HEK293 (cell line): ENCODE measurements at regions not wholly inside any gene's neighbourhood (a gene's known extent, or its start where the extent isn't known, plus 50 kb on each side); places are given as distances from the start of the nearest gene placed in this dataset.

Experiments used
- CTCF ChIA-PET: fragments of 350-600 bp; formaldehyde crosslinking; extraction: SDS; loops from one replicate; lab custom pipeline; 2021; ENCODE audit warnings: antibody characterized with exemption; lab: Yijun Ruan, JAX
- POLR2A ChIA-PET: fragments of 300-600 bp; formaldehyde crosslinking; extraction: SDS; loops from one replicate; lab custom pipeline; 2020; ENCODE audit warnings: antibody characterized with exemption, inconsistent platforms; lab: Yijun Ruan, JAX
- H3K27ac ChIP-seq: fragments of 200-500 bp; sonication (Bioruptor generic); 2 replicates; pipeline ENCODE4 v1.5.1; 2014; ENCODE audit warnings: low read depth, low read length, control low read depth, inconsistent platforms; ENCODE audit errors: extremely low read depth
- H3K36me3 ChIP-seq, 2 experiments: fragments of 200-500 bp in 1 of 2; sonication (Bioruptor generic) in 1 of 2; 1 replicate in 1 of 2; 2 replicates in 1 of 2; pipeline ENCODE4 v1.5.1; 2014 to 2017; ENCODE audit warnings: inconsistent platforms in 2 of 2, low read length in 2 of 2; ENCODE audit not compliant: control insufficient read depth in 2 of 2, insufficient read depth in 1 of 2
- H3K4me1 ChIP-seq: fragments of 200-500 bp; sonication (Bioruptor generic); 2 replicates; pipeline ENCODE4 v1.5.1; 2014; ENCODE audit warnings: mild to moderate bottlenecking, low read length, inconsistent platforms; ENCODE audit not compliant: control insufficient read depth, insufficient read depth
- H3K4me3 ChIP-seq: 2 replicates; pipeline ENCODE4 v1.5.1; 2011; ENCODE audit warnings: low read depth, mild to moderate bottlenecking, control low read depth, low read length, moderate library complexity
- H3K9me3 ChIP-seq: fragments of 200-500 bp; sonication (Bioruptor generic); 2 replicates; pipeline ENCODE4 v1.5.1; 2014; ENCODE audit warnings: low read depth, low read length, inconsistent platforms; ENCODE audit not compliant: control insufficient read depth, insufficient read depth
- MEIS1 ChIP-seq: sonication (generic); formaldehyde crosslinking; IDR thresholded peaks from 2 replicates; pipeline ENCODE4 v1.8.1; 2022; ENCODE audit warnings: missing genetic modification reagents, mild to moderate bottlenecking, borderline replicate concordance
- SETDB1 ChIP-seq: IDR thresholded peaks from one replicate; pipeline ENCODE4 v1.6.1; 2017; ENCODE audit warnings: mild to moderate bottlenecking, low read length, moderate library complexity, mixed read lengths; ENCODE audit not compliant: insufficient read length
- ZBTB10 ChIP-seq: fragments of 450-650 bp; formaldehyde crosslinking; IDR thresholded peaks from 2 replicates; pipeline ENCODE4 v1.5.1; 2016; ENCODE audit warnings: missing biosample characterization, missing genetic modification characterization
- ZFP37 ChIP-seq: fragments of 450-650 bp; formaldehyde crosslinking; IDR thresholded peaks from 2 replicates; pipeline ENCODE4 v1.5.1; 2016; ENCODE audit warnings: missing biosample characterization, missing genetic modification characterization
- ZNF155 ChIP-seq: fragments of 450-650 bp; formaldehyde crosslinking; IDR thresholded peaks from 2 replicates; pipeline ENCODE4 v1.5.1; 2016; ENCODE audit warnings: missing biosample characterization, missing genetic modification characterization
- ZNF184 ChIP-seq: fragments of 450-650 bp; IDR thresholded peaks from 2 replicates; pipeline ENCODE4 v1.5.1; 2018; ENCODE audit warnings: missing biosample characterization, mild to moderate bottlenecking, missing genetic modification characterization
- ZNF214 ChIP-seq: fragments of 450-650 bp; formaldehyde crosslinking; IDR thresholded peaks from 2 replicates; pipeline ENCODE4 v1.5.1; 2017; ENCODE audit warnings: missing biosample characterization, mild to moderate bottlenecking, missing genetic modification characterization, borderline replicate concordance
- ZNF302 ChIP-seq: fragments of 450-650 bp; formaldehyde crosslinking; IDR thresholded peaks from 2 replicates; pipeline ENCODE4 v1.5.1; 2016; ENCODE audit warnings: missing biosample characterization, missing genetic modification characterization, low read depth
- ZNF311 ChIP-seq: fragments of 450-650 bp; formaldehyde crosslinking; IDR thresholded peaks from 2 replicates; pipeline ENCODE4 v1.5.1; 2017; ENCODE audit warnings: missing biosample characterization, missing genetic modification characterization, borderline replicate concordance
- ZNF324 ChIP-seq: fragments of 450-650 bp; formaldehyde crosslinking; IDR thresholded peaks from 2 replicates; pipeline ENCODE4 v1.5.1; 2016; ENCODE audit warnings: missing biosample characterization, missing genetic modification characterization
- ZNF341 ChIP-seq: fragments of 450-650 bp; formaldehyde crosslinking; IDR thresholded peaks from 2 replicates; pipeline ENCODE4; 2016; ENCODE audit warnings: low read depth, missing biosample characterization, missing genetic modification characterization
- ZNF404 ChIP-seq: fragments of 450-650 bp; formaldehyde crosslinking; IDR thresholded peaks from 2 replicates; pipeline ENCODE4 v1.5.1; 2017; ENCODE audit warnings: missing biosample characterization, missing genetic modification characterization
- ZNF48 ChIP-seq: fragments of 450-650 bp; formaldehyde crosslinking; IDR thresholded peaks from 2 replicates; pipeline ENCODE4 v1.5.1; 2016; ENCODE audit warnings: missing biosample characterization, missing genetic modification characterization
- ZNF488 ChIP-seq: fragments of 450-650 bp; formaldehyde crosslinking; IDR thresholded peaks from 2 replicates; pipeline ENCODE4 v1.5.1; 2016; ENCODE audit warnings: missing biosample characterization, missing genetic modification characterization
- ZNF529 ChIP-seq: fragments of 450-650 bp; formaldehyde crosslinking; IDR thresholded peaks from 2 replicates; pipeline ENCODE4 v1.5.1; 2017; ENCODE audit warnings: missing genetic modification characterization, missing biosample characterization; ENCODE audit not compliant: insufficient replicate concordance
- ZNF704 ChIP-seq: fragments of 450-650 bp; formaldehyde crosslinking; IDR thresholded peaks from 2 replicates; pipeline ENCODE4 v1.5.1; 2016; ENCODE audit warnings: missing biosample characterization, missing genetic modification characterization
- ZNF768 ChIP-seq: fragments of 450-650 bp; formaldehyde crosslinking; IDR thresholded peaks from 2 replicates; pipeline ENCODE4 v1.5.1; 2018; ENCODE audit warnings: missing biosample characterization, mild to moderate bottlenecking, missing genetic modification characterization
- ZNF776 ChIP-seq: fragments of 450-650 bp; formaldehyde crosslinking; IDR thresholded peaks from 2 replicates; pipeline ENCODE4 v1.5.0; 2017; ENCODE audit warnings: missing biosample characterization, missing genetic modification characterization, borderline replicate concordance
- ZNF792 ChIP-seq: fragments of 450-650 bp; formaldehyde crosslinking; IDR thresholded peaks from 2 replicates; pipeline ENCODE4 v1.5.1; 2016; ENCODE audit warnings: missing biosample characterization, missing genetic modification characterization
- ZSCAN5A ChIP-seq: fragments of 450-650 bp; formaldehyde crosslinking; IDR thresholded peaks from 2 replicates; pipeline ENCODE4 v1.5.1; 2016; ENCODE audit warnings: missing biosample characterization, missing genetic modification characterization

- TF ChIP-seq ZNF155 = no peak
- no peak for TF ChIP-seq ZNF776 (tag by site-specific recombination)
- TF ChIP-seq, all 188 proteins: peak for 0
Measured at GRCh38 chr6:141403827-141404226, 728.9 kb upstream of the GJE1 start (continued).

- ChIA-PET POLR2A (no interaction called here), CTCF (no interaction called here)
- H3K4me3 ChIP-seq = no peak overlapping the region
- H3K27ac ChIP-seq = no peak overlapping the region
- H3K9me3 ChIP-seq = no peaks in the 10 kb centered on the region
- H3K36me3 ChIP-seq = no peaks in the 10 kb centered on the region
- no peak for TF ChIP-seq ZNF404
- TF ChIP-seq ZBTB10 (tag by site-specific recombination) = no peak
- TF ChIP-seq ZNF792 (tag by site-specific recombination) = no peak
- TF ChIP-seq ZNF214 (tag by site-specific recombination) = no peak
- no peak for TF ChIP-seq ZNF324 (tag by site-specific recombination)
- no peak for TF ChIP-seq ZNF302
- TF ChIP-seq ZNF704 (tag by site-specific recombination) = no peak
- TF ChIP-seq ZNF341 (tag by site-specific recombination) = no peak
- no peak for TF ChIP-seq SETDB1
- TF ChIP-seq ZNF768 (tag by site-specific recombination) = no peak
- no peaks in the 10 kb centered on the region for H3K4me1 ChIP-seq
Measured at GRCh38 chr6:141403103-141403502, 729.6 kb upstream of the GJE1 start.

- Histone ChIP-seq H3K27ac (no peak overlapping the region), H3K36me3 (no peaks in the 10 kb centered on the region), H3K9me3 (no peaks in the 10 kb centered on the region), H3K4me3 (no peak overlapping the region), H3K4me1 (no peaks in the 10 kb centered on the region)
- TF ChIP-seq ZSCAN5A (tag by site-specific recombination) (no peak), ZNF311 (tag by site-specific recombination) (no peak), MEIS1 (CRISPR knock-in tag) (no peak), ZNF184 (tag by site-specific recombination) (no peak), ZNF488 (tag by site-specific recombination) (no peak), ZNF529 (tag by site-specific recombination) (no peak), ZFP37 (tag by site-specific recombination) (no peak), ZNF48 (no peak)
- CTCF ChIA-PET = interaction anchor here (0.7 kb wide), 1 partner anchor 1211 kb away, joined by 4 read pairs; no protein-coding TSS in a partner anchor
- POLR2A ChIA-PET = no interaction called here
Measured at GRCh38 chr6:141402489-141402888, 730.2 kb upstream of the GJE1 start.
